ENCODE measurements at regions not wholly inside any gene's neighbourhood (a gene's known extent, or its start where the extent isn't known, plus 50 kb on each side); places are given as distances from the start of the nearest gene placed in this dataset.

- no peak for TF ChIP-seq CTCF (IDR thresholded peaks at IDR 0.05; ENCODE audit: low read depth, low read length)
- no peak overlapping the region for H3K4me3 ChIP-seq (replicated peaks in 1 of 2; ENCODE audit: low read depth in 2 of 2, low read length in 2 of 2)
- DNase-seq (ENCODE audit: low read depth in 2 of 2), result peak; percentile 13 to 55
Measured at GRCh38 chr4:24321131-24321530, 263.2 kb downstream of the DHX15 start.

DNA sequence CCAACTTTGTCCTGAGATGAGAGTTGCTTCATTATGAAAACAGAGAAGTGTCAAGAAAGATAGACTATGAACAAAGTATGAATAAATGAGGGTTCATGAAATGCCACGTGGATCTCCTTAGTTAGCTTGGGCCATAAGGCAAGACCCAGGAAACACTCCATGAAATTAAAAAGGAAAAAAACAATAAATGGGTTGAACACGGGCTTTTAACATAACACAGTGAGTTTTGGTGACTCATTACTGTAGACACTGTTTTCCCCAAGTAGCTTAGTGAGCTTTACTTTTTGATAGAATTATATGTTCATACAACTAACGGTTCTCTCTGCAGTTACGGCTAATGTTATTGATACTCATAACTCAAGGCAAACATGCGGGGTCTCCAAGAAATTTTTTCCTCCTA, 265.0 kb downstream of the DHX15 start:
- no peak overlapping the region for H3K4me3 ChIP-seq (replicated peaks in 1 of 2; ENCODE audit: low read depth in 2 of 2, low read length in 2 of 2)
- DNase-seq (ENCODE audit: low read depth in 2 of 2), result no peak
- no peak for TF ChIP-seq CTCF (IDR thresholded peaks at IDR 0.05; ENCODE audit: low read depth, low read length)

GRCh38 chr4:24315056-24315455, 269.3 kb downstream of the DHX15 start:
- DNase-seq (ENCODE audit: low read depth in 2 of 2), result no peak
- H3K4me3 ChIP-seq (replicated peaks in 1 of 2; ENCODE audit: low read depth in 2 of 2, low read length in 2 of 2), result no peak overlapping the region
- no peak for TF ChIP-seq CTCF (IDR thresholded peaks at IDR 0.05; ENCODE audit: low read depth, low read length)

- no peak for TF ChIP-seq CTCF (IDR thresholded peaks at IDR 0.05; ENCODE audit: low read depth, low read length)
- no peak for DNase-seq (ENCODE audit: low read depth in 2 of 2)
- no peak overlapping the region for H3K4me3 ChIP-seq (replicated peaks in 1 of 2; ENCODE audit: low read depth in 2 of 2, low read length in 2 of 2)
Measured at GRCh38 chr4:24312261-24312913, 272.0 kb downstream of the DHX15 start.

- TF ChIP-seq CTCF (IDR thresholded peaks at IDR 0.05; ENCODE audit: low read depth, low read length), result no peak
- no peak for DNase-seq (ENCODE audit: low read depth in 2 of 2)
- H3K4me3 ChIP-seq (replicated peaks in 1 of 2; ENCODE audit: low read depth in 2 of 2, low read length in 2 of 2), result no peak overlapping the region
Measured at GRCh38 chr4:24303926-24304325, 280.4 kb downstream of the DHX15 start.

GRCh38 chr4:24298911-24299310, 285.4 kb downstream of the DHX15 start:
- no peak overlapping the region for H3K4me3 ChIP-seq (replicated peaks in 1 of 2; ENCODE audit: low read depth in 2 of 2, low read length in 2 of 2)
- TF ChIP-seq CTCF (IDR thresholded peaks at IDR 0.05; ENCODE audit: low read depth, low read length), result no peak
- DNase-seq (ENCODE audit: low read depth in 2 of 2), result no peak

DNA sequence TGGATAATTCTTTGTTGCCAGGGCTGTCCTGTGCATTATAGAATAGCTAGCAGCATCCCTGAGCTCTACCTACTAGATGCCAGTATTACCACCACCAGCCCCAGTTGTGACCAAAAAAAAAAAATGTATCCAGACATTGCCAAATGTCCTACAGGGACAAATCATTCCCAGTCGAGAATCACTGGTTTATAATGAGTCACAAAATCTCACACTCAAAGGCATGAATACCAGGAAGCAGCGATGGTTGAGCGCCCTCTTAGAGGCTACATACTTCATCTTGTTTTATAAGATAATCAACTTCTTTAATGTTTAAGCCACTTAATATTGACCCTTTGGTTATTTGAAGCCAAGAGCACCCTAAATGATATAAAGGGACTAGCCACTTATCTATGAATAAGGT, 297.3 kb downstream of the DHX15 start:
- DNase-seq (ENCODE audit: low read depth in 2 of 2), result no peak
- no peak for TF ChIP-seq CTCF (IDR thresholded peaks at IDR 0.05; ENCODE audit: low read depth, low read length)

More for the DNA sequence above, 297.3 kb downstream of the DHX15 start:
- no peak overlapping the region for H3K4me3 ChIP-seq (replicated peaks in 1 of 2; ENCODE audit: low read depth in 2 of 2, low read length in 2 of 2)

Data from cardiac fibroblast (primary cell).